HG03457 (cell line): ENCODE measurements at regions not wholly inside any gene's neighbourhood (a gene's known extent, or its start where the extent isn't known, plus 50 kb on each side); places are given as distances from the start of the nearest gene placed in this dataset.

Source experiments
- ATAC-seq: cut with Tn5 transposase; IDR thresholded peaks from one replicate; pipeline ENCODE4 v1.9.1; 2021; ENCODE audit warnings: moderate number of reproducible peaks; ENCODE audit not compliant: unreplicated experiment

- no peak for ATAC-seq
Observed at GRCh38 chr3:102078854-102079808, 229.8 kb downstream of the NFKBIZ start.

GRCh38 chr3:102079809-102080197 lies 230.5 kb downstream of the NFKBIZ start:
- no peak for ATAC-seq

GRCh38 chr3:102081572-102082289 lies 232.4 kb downstream of the NFKBIZ start:
- no peak for ATAC-seq

GRCh38 chr3:102083473-102083872 lies 234.2 kb downstream of the NFKBIZ start:
- no peak for ATAC-seq

GRCh38 chr3:102084006-102084405 lies 234.7 kb downstream of the NFKBIZ start:
- no peak for ATAC-seq

- ATAC-seq: no peak
Observed at GRCh38 chr3:102084704-102085103, 235.4 kb downstream of the NFKBIZ start.

- no peak for ATAC-seq
Observed at GRCh38 chr3:102085431-102086176, 236.3 kb downstream of the NFKBIZ start.

- no peak for ATAC-seq
Observed at GRCh38 chr3:102087236-102087635, 237.9 kb downstream of the NFKBIZ start.

GRCh38 chr3:102089239-102089638 lies 239.9 kb downstream of the NFKBIZ start:
- no peak for ATAC-seq

GRCh38 chr3:102089904-102090720 lies 240.8 kb downstream of the NFKBIZ start:
- ATAC-seq: no peak

- no peak for ATAC-seq
Observed at GRCh38 chr3:102090721-102091045, 241.4 kb downstream of the NFKBIZ start.

GRCh38 chr3:102091358-102091757 lies 242.0 kb downstream of the NFKBIZ start:
- no peak for ATAC-seq

- ATAC-seq: no peak
Observed at GRCh38 chr3:102092617-102093466, 243.5 kb downstream of the NFKBIZ start.

GRCh38 chr3:102094506-102094905 lies 245.2 kb downstream of the NFKBIZ start:
- no peak for ATAC-seq

- ATAC-seq: no peak
Observed at GRCh38 chr3:102095383-102095782, 246.1 kb downstream of the NFKBIZ start.

- ATAC-seq: no peak
Observed at GRCh38 chr3:102096066-102096465, 246.8 kb downstream of the NFKBIZ start.

GRCh38 chr3:102098130-102098885 lies 249.0 kb downstream of the NFKBIZ start:
- no peak for ATAC-seq

- ATAC-seq: no peak
Observed at GRCh38 chr3:102099913-102100312, 250.6 kb downstream of the NFKBIZ start.

- no peak for ATAC-seq
Observed at GRCh38 chr3:102102394-102102793, 253.1 kb downstream of the NFKBIZ start.
